Upper lobe of left lung (tissue), 6 donors: ENCODE measurements at regions not wholly inside any gene's neighbourhood (a gene's known extent, or its start where the extent isn't known, plus 50 kb on each side); places are given as distances from the start of the nearest gene placed in this dataset.
A peak's percentile ranks its signal among the peaks of the same experiment; 100 is the strongest.

ENCODE experiments used
- ATAC-seq, 2 donors: fragments of 200-7000 bp; cut with Tn5 transposase; one replicate each; pipeline ENCODE4 v1.9.1; 2022; ENCODE audit warnings: mild to moderate bottlenecking in 2 of 2, moderate library complexity in 2 of 2; ENCODE audit not compliant: low FRiP score in 2 of 2
- DNase-seq, 2 donors: peaks; one replicate each; pipeline ENCODE4 v3.0.0-alpha.2; 2019 to 2020
- H3K27ac ChIP-seq, 4 donors: fragments of 200-600 bp; sonication (generic); one replicate each; pipeline ENCODE4 v1.5.1; 2016 to 2019
- H3K27me3 ChIP-seq, 4 donors: fragments of 200-600 bp; sonication (generic); one replicate each; pipeline ENCODE4 v1.5.1; 2017 to 2019
- H3K36me3 ChIP-seq, 4 donors: fragments of 200-600 bp; sonication (generic); one replicate each; pipeline ENCODE4 v1.5.1; 2016 to 2019
- H3K4me1 ChIP-seq, 4 donors: fragments of 200-600 bp; sonication (generic); one replicate each; pipeline ENCODE4 v1.5.1; 2018 to 2019
- H3K4me3 ChIP-seq, 4 donors: fragments of 200-600 bp; sonication (generic); one replicate each; pipeline ENCODE4 v1.5.1; 2017 to 2019; ENCODE audit warnings: mild to moderate bottlenecking in 2 of 4, moderate library complexity in 1 of 4
- H3K9me3 ChIP-seq, 4 donors: fragments of 200-600 bp; sonication (generic); one replicate each; pipeline ENCODE4 v1.5.1; 2018 to 2019
- EP300 ChIP-seq, 4 donors: sonication (generic); formaldehyde crosslinking; IDR thresholded peaks; one replicate each; pipeline ENCODE4 v1.5.1; 2017; ENCODE audit warnings: antibody characterized with exemption in 4 of 4, control low read depth in 2 of 4
- POLR2A ChIP-seq, 4 donors: fragments of 450-650 bp; IDR thresholded peaks; one replicate each; pipeline ENCODE4 v1.5.1; 2016 to 2017; ENCODE audit warnings: antibody characterized with exemption in 4 of 4, mild to moderate bottlenecking in 2 of 4
- POLR2AphosphoS5 ChIP-seq, 2 donors: sonication (generic); formaldehyde crosslinking; IDR thresholded peaks; one replicate each; pipeline ENCODE4 v1.5.1; 2017; ENCODE audit warnings: antibody characterized with exemption in 2 of 2
- WGBS, 2 donors: methylation state at CpG; one replicate each; pipeline ENCODE4 v1.1.5; 2017 to 2018; 5-methylcytosine and 5-hydroxymethylcytosine counted together
- TF ChIP-seq, protein P1 (sequence below), 6 experiments: fragments of 450-650 bp in 4 of 6; fragments of 200-600 bp in 2 of 6; sonication (generic) in 2 of 6; IDR thresholded peaks; one replicate each; pipeline ENCODE4 v1.5.1; 2016 to 2019; ENCODE audit warnings: antibody characterized with exemption in 6 of 6
- donor health status: DM: no; HTN: no; CAD: no; lungs with moderate emphysema.
- donor health status: DM: no; HTN: yes; CAD: no; lungs with severe emphysema.

DNA sequence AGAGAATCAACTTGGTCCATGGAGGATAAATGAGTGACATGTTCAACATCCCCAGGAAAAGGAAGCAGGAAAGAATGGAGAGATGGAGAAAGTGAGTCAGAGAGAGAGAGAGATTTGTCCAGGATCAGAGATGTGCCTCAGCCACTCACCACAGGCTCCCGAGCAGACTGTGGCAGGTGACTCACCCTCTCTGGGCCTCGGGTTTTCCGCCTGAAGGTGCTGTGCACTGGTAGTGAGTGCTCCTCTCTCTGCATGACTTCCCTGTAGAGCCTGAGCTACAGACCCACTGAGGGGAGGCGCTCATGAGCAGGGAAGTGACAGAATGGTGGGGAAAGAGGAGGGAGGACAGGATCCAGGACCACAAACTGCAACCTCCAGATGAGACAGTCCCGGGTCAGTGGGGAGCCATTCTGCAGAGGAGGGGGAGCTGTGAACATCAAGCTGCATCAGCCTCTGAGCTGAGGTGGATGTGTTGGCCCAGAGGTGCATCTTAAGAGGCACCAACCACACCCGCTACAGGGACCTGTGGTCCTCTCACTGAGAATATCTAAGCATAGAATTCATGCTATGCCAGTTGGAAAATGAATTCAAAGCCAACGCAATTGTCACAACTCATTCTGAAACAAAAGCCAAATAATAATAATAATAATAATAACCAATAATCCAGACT, 433.4 kb downstream of the BRD1 start:
- no peaks in the 10 kb centered on the region for H3K36me3 ChIP-seq
- TF ChIP-seq EP300 (IDR thresholded peaks at IDR 0.05) (no peak), POLR2AphosphoS5 (IDR thresholded peaks at IDR 0.05) (no peak), POLR2A (IDR thresholded peaks at IDR 0.05) (no peak)
- TF ChIP-seq, protein P1, sequence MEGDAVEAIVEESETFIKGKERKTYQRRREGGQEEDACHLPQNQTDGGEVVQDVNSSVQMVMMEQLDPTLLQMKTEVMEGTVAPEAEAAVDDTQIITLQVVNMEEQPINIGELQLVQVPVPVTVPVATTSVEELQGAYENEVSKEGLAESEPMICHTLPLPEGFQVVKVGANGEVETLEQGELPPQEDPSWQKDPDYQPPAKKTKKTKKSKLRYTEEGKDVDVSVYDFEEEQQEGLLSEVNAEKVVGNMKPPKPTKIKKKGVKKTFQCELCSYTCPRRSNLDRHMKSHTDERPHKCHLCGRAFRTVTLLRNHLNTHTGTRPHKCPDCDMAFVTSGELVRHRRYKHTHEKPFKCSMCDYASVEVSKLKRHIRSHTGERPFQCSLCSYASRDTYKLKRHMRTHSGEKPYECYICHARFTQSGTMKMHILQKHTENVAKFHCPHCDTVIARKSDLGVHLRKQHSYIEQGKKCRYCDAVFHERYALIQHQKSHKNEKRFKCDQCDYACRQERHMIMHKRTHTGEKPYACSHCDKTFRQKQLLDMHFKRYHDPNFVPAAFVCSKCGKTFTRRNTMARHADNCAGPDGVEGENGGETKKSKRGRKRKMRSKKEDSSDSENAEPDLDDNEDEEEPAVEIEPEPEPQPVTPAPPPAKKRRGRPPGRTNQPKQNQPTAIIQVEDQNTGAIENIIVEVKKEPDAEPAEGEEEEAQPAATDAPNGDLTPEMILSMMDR (IDR thresholded peaks at IDR 0.05), result no peak
- no peaks in the 10 kb centered on the region for H3K9me3 ChIP-seq
- H3K4me3 ChIP-seq, result no peak overlapping the region
- WGBS, 2 donors, result 87 to 90% methylated on average over 7 of the region's 7 CpGs
- ATAC-seq (no peak), DNase-seq (no peak)
- H3K27ac ChIP-seq, result no peak overlapping the region
- no peaks in the 10 kb centered on the region for H3K4me1 ChIP-seq
- H3K27me3 ChIP-seq, result no peaks in the 10 kb centered on the region

DNA sequence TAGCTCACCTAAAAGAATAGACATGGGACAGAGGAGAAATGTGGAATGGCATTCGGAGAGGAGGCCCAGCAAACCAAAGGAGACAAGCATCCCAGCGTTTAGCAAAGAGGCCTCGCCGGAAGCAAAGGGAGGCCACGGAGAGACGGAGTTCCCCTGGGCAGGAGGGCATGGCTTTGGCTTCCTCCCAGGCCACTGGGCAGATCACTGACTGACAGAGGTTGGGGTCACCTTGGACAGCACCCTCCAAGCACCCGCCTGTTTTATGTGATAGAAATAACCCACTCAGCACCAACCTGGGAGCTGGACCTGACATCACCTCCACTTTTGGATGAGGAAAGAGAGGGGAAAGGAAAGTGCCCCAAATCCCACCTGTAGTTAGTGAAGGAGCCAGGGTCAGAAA, 434.1 kb downstream of the BRD1 start:
- Histone ChIP-seq H3K4me1 (no peaks in the 10 kb centered on the region), H3K36me3 (no peaks in the 10 kb centered on the region), H3K27me3 (no peaks in the 10 kb centered on the region), H3K9me3 (no peaks in the 10 kb centered on the region), H3K27ac (no peak overlapping the region), H3K4me3 (no peak overlapping the region)
- TF ChIP-seq EP300 (IDR thresholded peaks at IDR 0.05) (no peak), POLR2AphosphoS5 (IDR thresholded peaks at IDR 0.05) (no peak), POLR2A (IDR thresholded peaks at IDR 0.05) (no peak)
- TF ChIP-seq, protein P1 (IDR thresholded peaks at IDR 0.05), result no peak
- ATAC-seq, result no peak
- no peak for DNase-seq
- WGBS, 2 donors, result 83 to 86% methylated on average over 7 of the region's 7 CpGs

DNA sequence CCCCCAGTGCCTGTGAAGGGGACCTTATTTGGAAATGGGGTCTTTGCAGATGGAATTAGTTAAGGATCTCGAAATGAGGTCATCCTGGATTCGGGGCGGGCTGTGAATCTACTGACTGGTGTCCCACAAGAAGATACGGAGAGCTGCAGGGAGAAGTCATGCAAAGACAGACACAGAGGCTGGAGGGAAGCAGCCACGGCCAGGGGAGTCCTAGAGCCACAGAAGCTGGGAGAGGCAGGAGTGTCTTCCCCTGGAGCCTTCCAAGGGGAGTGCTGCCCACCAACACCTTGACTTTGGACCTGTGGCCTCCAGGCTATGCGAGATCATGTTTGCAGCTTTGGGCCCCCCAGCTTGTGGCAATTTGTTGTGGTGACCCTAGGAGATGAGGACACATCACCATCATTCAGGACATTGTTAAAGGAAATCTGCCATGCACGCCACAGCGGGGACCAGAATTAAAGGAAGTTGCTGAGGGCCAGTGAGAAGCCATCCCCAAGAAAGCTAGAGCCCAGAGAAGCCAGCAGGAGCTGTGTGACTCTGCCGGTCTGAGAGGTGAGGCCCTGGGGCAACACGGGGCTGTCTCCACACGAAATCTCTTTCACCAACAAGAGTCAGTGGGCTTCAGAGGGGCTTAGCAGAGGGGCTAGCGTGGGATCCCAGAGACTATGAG, 434.7 kb downstream of the BRD1 start:
- H3K27me3 ChIP-seq, result no peaks in the 10 kb centered on the region
- DNase-seq (no peak), ATAC-seq (no peak)
- H3K36me3 ChIP-seq, result no peaks in the 10 kb centered on the region
- WGBS, 2 donors, result 72% methylated on average over 12 of the region's 12 CpGs
- no peak for TF ChIP-seq POLR2A (IDR thresholded peaks at IDR 0.05)
- TF ChIP-seq POLR2AphosphoS5 (IDR thresholded peaks at IDR 0.05), result no peak
- TF ChIP-seq, protein P1 (IDR thresholded peaks at IDR 0.05), result no peak
- TF ChIP-seq EP300 (IDR thresholded peaks at IDR 0.05), result no peak
- H3K9me3 ChIP-seq, result no peaks in the 10 kb centered on the region
- no peak overlapping the region for H3K4me3 ChIP-seq
- no peaks in the 10 kb centered on the region for H3K4me1 ChIP-seq
- H3K27ac ChIP-seq, result no peak overlapping the region

DNA sequence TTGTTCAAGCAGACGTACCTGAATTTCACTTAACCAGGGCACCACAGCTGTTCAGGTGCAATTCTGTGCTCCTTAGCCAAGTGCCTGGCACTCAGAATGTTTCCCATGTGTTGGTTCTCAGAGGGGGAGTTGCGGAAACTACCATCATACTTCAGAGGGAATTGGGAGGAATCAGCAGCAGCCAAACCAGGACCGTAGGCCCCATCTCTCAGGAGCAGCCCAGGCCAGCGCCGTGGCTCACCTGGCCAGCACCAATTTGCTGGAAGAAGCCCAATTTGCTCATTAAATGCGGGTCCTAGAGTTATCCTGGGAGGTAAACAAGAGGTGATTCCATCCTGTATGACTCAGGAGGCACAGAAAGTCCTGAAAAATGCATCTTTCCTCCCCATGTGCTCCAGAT, 435.4 kb downstream of the BRD1 start:
- Histone ChIP-seq H3K4me3 (no peak overlapping the region), H3K36me3 (no peaks in the 10 kb centered on the region), H3K27me3 (no peaks in the 10 kb centered on the region), H3K27ac (no peak overlapping the region), H3K9me3 (no peaks in the 10 kb centered on the region), H3K4me1 (no peaks in the 10 kb centered on the region)
- DNase-seq (no peak), ATAC-seq (no peak)
- TF ChIP-seq EP300 (IDR thresholded peaks at IDR 0.05) (no peak), POLR2AphosphoS5 (IDR thresholded peaks at IDR 0.05) (no peak), POLR2A (IDR thresholded peaks at IDR 0.05) (no peak)
- TF ChIP-seq, protein P1 (IDR thresholded peaks at IDR 0.05), result no peak
- WGBS, 2 donors, result 81 to 87% methylated on average over 5 to 6 of the region's 6 CpGs

DNA sequence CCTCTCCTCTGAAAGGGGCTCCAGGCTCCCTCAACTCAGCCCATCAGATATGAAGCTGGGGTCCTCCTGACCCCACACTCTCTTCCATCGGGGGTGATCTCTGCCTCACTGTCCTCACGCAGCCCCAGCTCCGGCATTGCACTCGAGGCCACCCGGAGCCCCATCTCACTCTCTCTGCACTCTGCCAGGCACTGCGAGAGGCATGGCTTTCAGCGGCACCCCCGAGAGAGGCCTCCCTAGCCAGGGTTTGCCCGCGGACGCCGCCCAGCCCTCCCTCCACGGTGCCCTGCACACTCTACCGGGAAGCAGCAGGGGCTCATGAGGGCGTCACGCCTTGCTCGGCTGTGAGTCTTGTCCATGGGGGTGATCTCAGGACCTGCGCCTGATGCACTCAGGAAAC, 436.2 kb downstream of the BRD1 start:
- DNase-seq, result peak in 1 of 2 donors; percentile 57
- no peak for ATAC-seq
- Histone ChIP-seq H3K27ac (no peak overlapping the region), H3K4me3 (no peak overlapping the region), H3K4me1 (no peaks in the 10 kb centered on the region), H3K27me3 (no peaks in the 10 kb centered on the region), H3K36me3 (no peaks in the 10 kb centered on the region), H3K9me3 (no peaks in the 10 kb centered on the region)
- TF ChIP-seq EP300 (IDR thresholded peaks at IDR 0.05), result no peak
- TF ChIP-seq POLR2AphosphoS5 (IDR thresholded peaks at IDR 0.05), result no peak
- TF ChIP-seq, protein P1 (IDR thresholded peaks at IDR 0.05), result no peak
- TF ChIP-seq POLR2A (IDR thresholded peaks at IDR 0.05), result no peak
- WGBS, 2 donors, result 85 to 91% methylated on average over 15 to 17 of the region's 18 CpGs
